HepG2 (cell line): ENCODE measurements at regions not wholly inside any gene's neighbourhood (a gene's known extent, or its start where the extent isn't known, plus 50 kb on each side); places are given as distances from the start of the nearest gene placed in this dataset.

ENCODE experiments used
- ATAC-seq: fragments of 200-7000 bp; cut with Tn5 transposase; 3 replicates; pipeline ENCODE4 v1.9.1; 2020; ENCODE audit warnings: mild to moderate bottlenecking, moderate library complexity
- BruUV-seq: library from RNA; stranded (reverse); fragments of 400-500 nt; replicated peaks from 2 replicates; lab custom pipeline; 2021; lab: Mats Ljungman, UMichigan
- CTCF ChIA-PET: fragments of 300-600 bp; formaldehyde crosslinking; extraction: SDS; loops from one replicate; lab custom pipeline; 2021; ENCODE audit warnings: low total read pairs, inconsistent platforms, low intra/inter-chr PET ratio; lab: Yijun Ruan, JAX
- POLR2A ChIA-PET: fragments of 350-600 bp; sonication (Branson Sonifier 250); formaldehyde crosslinking; loops from one replicate; lab custom pipeline; 2020; ENCODE audit warnings: antibody characterized with exemption, inconsistent platforms; lab: Yijun Ruan, JAX
- DNase-seq: peaks from one replicate; pipeline ENCODE4 v3.0.0-alpha.2; 2015; ENCODE audit warnings: low spot score
- FAIRE-seq: peaks from 3 replicates; lab custom pipeline; 2011; peaks lifted over from hg19 to GRCh38; lab: Jason Lieb, UNC
- H2AFZ ChIP-seq: one replicate; pipeline ENCODE4 v1.6.1; 2011; ENCODE audit warnings: low read length, inconsistent platforms
- H3K27ac ChIP-seq: fragments of 300-600 bp; 3 replicates; pipeline ENCODE4 v1.8.0; 2011; ENCODE audit warnings: mixed run types, mild to moderate bottlenecking, mixed read lengths, low read length, inconsistent platforms; ENCODE audit not compliant: insufficient read depth; ENCODE audit errors: extremely low read length
- H3K27me3 ChIP-seq, 2 experiments: fragments of 200-600 bp in 1 of 2; 2 replicates in 1 of 2; 3 replicates in 1 of 2; pipeline versions ENCODE4 v1.6.0 to v1.8.0; 2011; ENCODE audit warnings: low read length in 2 of 2, mild to moderate bottlenecking in 2 of 2, moderate library complexity in 2 of 2, inconsistent platforms in 1 of 2; ENCODE audit not compliant: insufficient read depth in 2 of 2, control insufficient read depth in 1 of 2
- H3K36me3 ChIP-seq, 2 experiments: fragments of 200-600 bp in 1 of 2; replicated peaks in 1 of 2; 2 replicates in 1 of 2; 3 replicates in 1 of 2; pipeline versions ENCODE4 v1.5.1 to v1.8.0; 2011; ENCODE audit warnings: low read length in 2 of 2, inconsistent platforms in 1 of 2; ENCODE audit not compliant: insufficient read depth in 2 of 2, control insufficient read depth in 1 of 2
- H3K4me1 ChIP-seq: 2 replicates; pipeline ENCODE4 v1.5.1; 2012; ENCODE audit warnings: low read length, inconsistent platforms; ENCODE audit not compliant: insufficient read depth
- H3K4me2 ChIP-seq: 2 replicates; pipeline ENCODE4 v1.6.0; 2011; ENCODE audit warnings: low read depth, low read length, inconsistent platforms
- H3K4me3 ChIP-seq, 3 experiments: fragments of 200-600 bp in 1 of 3; sonication (generic), shearing (Covaris generic) in 1 of 3; replicated peaks in 1 of 3; 2 replicates each; pipeline ENCODE4 v1.5.1; 2011 to 2016; ENCODE audit warnings: low read length in 3 of 3, inconsistent platforms in 2 of 3, low read depth in 2 of 3, mild to moderate bottlenecking in 2 of 3, control low read depth in 1 of 3, mixed read lengths in 1 of 3; ENCODE audit not compliant: insufficient read depth in 1 of 3
- H3K79me2 ChIP-seq: one replicate; pipeline ENCODE4 v1.6.1; 2011; ENCODE audit warnings: low read length, inconsistent platforms; ENCODE audit not compliant: insufficient read depth
- H3K9ac ChIP-seq: 2 replicates; pipeline ENCODE4 v1.6.0; 2011; ENCODE audit warnings: mild to moderate bottlenecking, low read depth, low read length, inconsistent platforms; ENCODE audit not compliant: insufficient read depth
- H3K9me3 ChIP-seq: 2 replicates; pipeline ENCODE4 v1.5.1; 2012; ENCODE audit warnings: mild to moderate bottlenecking, low read length
- H4K20me1 ChIP-seq: 2 replicates; pipeline ENCODE4 v1.6.0; 2011; ENCODE audit warnings: inconsistent platforms, mild to moderate bottlenecking, low read length, moderate library complexity; ENCODE audit not compliant: insufficient read depth
- ARID5B ChIP-seq: IDR thresholded peaks from 2 replicates; pipeline ENCODE4 v1.4.0; 2020; ENCODE audit warnings: mild to moderate bottlenecking, missing genetic modification reagents
- CCDC6 ChIP-seq: sonication (generic); formaldehyde crosslinking; IDR thresholded peaks from 2 replicates; pipeline ENCODE4 v1.8.1; 2022; ENCODE audit warnings: mild to moderate bottlenecking, missing genetic modification reagents, moderate library complexity
- ELF3 ChIP-seq: IDR thresholded peaks from 2 replicates; pipeline ENCODE4 v1.6.1; 2016; ENCODE audit warnings: missing genetic modification reagents, missing compliant biosample characterization
- EP300 ChIP-seq, 3 experiments: sonication (generic) in 1 of 3; formaldehyde crosslinking in 1 of 3; IDR thresholded peaks; 2 replicates each; pipeline versions ENCODE4 v1.5.1 to v1.6.1; 2011 to 2020; ENCODE audit warnings: low read depth in 2 of 3, low read length in 2 of 3, borderline replicate concordance in 1 of 3, improper control_type of control experiment in 1 of 3, mild to moderate bottlenecking in 1 of 3, missing genetic modification reagents in 1 of 3, moderate library complexity in 1 of 3
- ETS1 ChIP-seq: sonication (generic); formaldehyde crosslinking; IDR thresholded peaks from 2 replicates; pipeline ENCODE4 v1.4.0; 2020; ENCODE audit warnings: missing genetic modification reagents
- ETV5 ChIP-seq: IDR thresholded peaks from 2 replicates; pipeline ENCODE4 v1.6.1; 2018; ENCODE audit warnings: missing biosample characterization, missing genetic modification reagents, inconsistent platforms, borderline replicate concordance
- FOSL2 ChIP-seq: sonication (generic); formaldehyde crosslinking; IDR thresholded peaks from 2 replicates; pipeline ENCODE4 v1.4.0; 2020; ENCODE audit warnings: missing genetic modification reagents
- FOXA3 ChIP-seq: IDR thresholded peaks from 2 replicates; pipeline ENCODE4 v1.6.1; 2016; ENCODE audit warnings: missing genetic modification reagents, missing compliant biosample characterization
- HMG20A ChIP-seq: IDR thresholded peaks from 2 replicates; pipeline ENCODE4 v1.6.1; 2016; ENCODE audit warnings: borderline replicate concordance
- MED1 ChIP-seq: sonication (generic); formaldehyde crosslinking; IDR thresholded peaks from 2 replicates; pipeline ENCODE4 v1.4.0; 2020; ENCODE audit warnings: missing genetic modification reagents
- POGK ChIP-seq: sonication (generic); formaldehyde crosslinking; conservative IDR thresholded peaks from 2 replicates; pipeline ENCODE4 v1.8.0; 2022; ENCODE audit warnings: mild to moderate bottlenecking, moderate library complexity, missing genetic modification reagents
- SAP130 ChIP-seq: IDR thresholded peaks from 2 replicates; pipeline ENCODE4 v1.6.1; 2016; ENCODE audit warnings: low read depth
- SOX13 ChIP-seq, 3 experiments: fragments of 450-650 bp in 1 of 3; sonication (generic) in 1 of 3; formaldehyde crosslinking in 1 of 3; IDR thresholded peaks in 2 of 3; conservative IDR thresholded peaks in 1 of 3; 2 replicates each; pipeline versions ENCODE4 v1.5.0 to v1.6.1; 2016 to 2020; ENCODE audit warnings: antibody characterized with exemption in 1 of 3, mild to moderate bottlenecking in 1 of 3, missing compliant biosample characterization in 1 of 3, missing genetic modification reagents in 1 of 3, moderate library complexity in 1 of 3
- ZNF644 ChIP-seq: IDR thresholded peaks from 2 replicates; pipeline ENCODE4 v1.6.1; 2016; ENCODE audit warnings: low read depth
- ZNF672 ChIP-seq: sonication (generic); formaldehyde crosslinking; IDR thresholded peaks from 2 replicates; pipeline ENCODE4 v1.8.1; 2022; ENCODE audit warnings: missing genetic modification reagents
- WGBS: methylation state at CpG from one replicate; pipeline ENCODE4 v1.1.6; 2017; ENCODE audit warnings: low lambda C conversion rate; 5-methylcytosine and 5-hydroxymethylcytosine counted together
- in situ Hi-C: cut with HindIII; loops from 2 replicates; pipeline ENCODE4 v1.10.0; 2017; ENCODE audit warnings: low pct_unique_long_range_greater_than_20kb; ENCODE audit not compliant: extremely low pct_ligation_motif_present
- intact Hi-C: fragments of 100-400 bp; cut with micrococcal nuclease; formaldehyde crosslinking; loops from one replicate; pipeline ENCODE4 v1.10.0; 2022; ENCODE audit not compliant: unreplicated experiment

- no peaks in the 10 kb centered on the region; a peak in 1 of 5 replicates for H3K36me3 ChIP-seq
- no peak; the same call in 2 of the 3 replicates for ATAC-seq
- no peak for TF ChIP-seq FOXA3 (CRISPR knock-in tag)
- peak; percentile 43; the same call in 1 of the 2 replicates for TF ChIP-seq ARID5B
- TF ChIP-seq FOSL2 (CRISPR knock-in tag): peak; percentile 73
- peak in 1 of 2 experiments; percentile 64; a peak in 1 of 4 replicates for TF ChIP-seq EP300 (IDR thresholded peaks at IDR 0.05; ENCODE audit: low read depth in 2 of 2, low read length in 2 of 2)
- TF ChIP-seq EP300 (CRISPR knock-in tag; IDR thresholded peaks at IDR 0.05; ENCODE audit: borderline replicate concordance): no peak
- peak; percentile 52; the same call in 1 of the 2 replicates for TF ChIP-seq ETV5
- TF ChIP-seq POGK: no peak
- TF ChIP-seq SAP130 (CRISPR knock-in tag): peak; percentile 29; the same call in 1 of the 2 replicates
- TF ChIP-seq CCDC6 (CRISPR knock-in tag): no peak
- TF ChIP-seq ETS1: no peak
- 0 out of 2 replicates have a peak, but pooled peaks have one; percentile 27 for TF ChIP-seq ZNF644 (CRISPR knock-in tag)
- TF ChIP-seq SOX13 (IDR thresholded peaks at IDR 0.05): no peak
- TF ChIP-seq SOX13 (CRISPR knock-in tag; conservative IDR thresholded peaks at IDR 0.05 in 1 of 2, IDR thresholded peaks at IDR 0.05 in 1 of 2): 0 out of 4 replicates have a peak, but pooled peaks of 1 of the 2 experiments have one; percentile 13
- 0 out of 2 replicates have a peak, but pooled peaks have one; percentile 35 for TF ChIP-seq MED1 (CRISPR knock-in tag)
- peak; percentile 19; the same call in 1 of the 2 replicates for TF ChIP-seq HMG20A (CRISPR knock-in tag)
- no peak for TF ChIP-seq ZNF672 (CRISPR knock-in tag)
- TF ChIP-seq ELF3 (CRISPR knock-in tag): peak; percentile 39; the same call in 1 of the 2 replicates
- TF ChIP-seq, all 625 proteins: peak for 10
- CTCF ChIA-PET: no interaction called here
- H3K79me2 ChIP-seq: no peaks in the 10 kb centered on the region
- H3K27me3 ChIP-seq: no peaks in the 10 kb centered on the region
- peak overlapping the region; percentile 1 for H3K27ac ChIP-seq
- H3K4me2 ChIP-seq: no peak overlapping the region; the same call in 1 of the 2 replicates
- no peaks in the 10 kb centered on the region for H4K20me1 ChIP-seq
- peaks cover 22% of the 10 kb centered on the region for H3K9me3 ChIP-seq
- no peak overlapping the region for H2AFZ ChIP-seq
- POLR2A ChIA-PET: no interaction called here
- WGBS: 42% methylated on average over 1 of the region's 1 CpG
- intact Hi-C loops (no loop called here), in situ Hi-C loops (no loop called here)
- DNase-seq (peak; percentile 74), FAIRE-seq (no peak)
- peak overlapping the region in 1 of 3 experiments; percentile 3; a peak in 2 of 6 replicates for H3K4me3 ChIP-seq
- H3K9ac ChIP-seq: no peak overlapping the region
- BruUV-seq: no TSS peak
- H3K4me1 ChIP-seq: peaks cover 82% of the 10 kb centered on the region
Measured at GRCh38 chr6:110547266-110547964, 71.0 kb upstream of the SLC22A16 start.
